Small intestine (tissue), 7 donors: ENCODE measurements at regions not wholly inside any gene's neighbourhood (a gene's known extent, or its start where the extent isn't known, plus 50 kb on each side); places are given as distances from the start of the nearest gene placed in this dataset.

ENCODE experiments used
- DNase-seq, 2 donors: peaks; one replicate each; pipeline versions ENCODE4 v3.0.0 to v3.0.0-alpha.2; 2013
- FAIRE-seq: peaks from 2 replicates; lab custom pipeline; 2012; peaks lifted over from hg19 to GRCh38; lab: Jason Lieb, UNC
- H3K27ac ChIP-seq, 3 donors: one replicate each; pipeline ENCODE4 v1.5.1; 2013; ENCODE audit warnings: low read length in 2 of 3, mild to moderate bottlenecking in 2 of 3, control low read depth in 1 of 3, inconsistent platforms in 1 of 3, low read depth in 1 of 3, moderate library complexity in 1 of 3
- H3K27me3 ChIP-seq, 3 donors: one replicate each; pipeline ENCODE4 v1.6.1; 2013; ENCODE audit warnings: low read length in 3 of 3, inconsistent platforms in 1 of 3; ENCODE audit not compliant: control insufficient read depth in 3 of 3, insufficient read depth in 3 of 3
- H3K36me3 ChIP-seq, 3 donors: one replicate each; pipeline ENCODE4 v1.6.1; 2013; ENCODE audit warnings: low read length in 3 of 3, inconsistent platforms in 1 of 3, low read depth in 1 of 3, mild to moderate bottlenecking in 1 of 3, moderate library complexity in 1 of 3; ENCODE audit not compliant: control insufficient read depth in 3 of 3, insufficient read depth in 2 of 3
- H3K4me1 ChIP-seq, 3 donors: one replicate each; pipeline ENCODE4 v1.6.1; 2013; ENCODE audit warnings: low read length in 2 of 3, inconsistent platforms in 1 of 3, low read depth in 1 of 3, mild to moderate bottlenecking in 1 of 3, moderate library complexity in 1 of 3; ENCODE audit not compliant: control insufficient read depth in 3 of 3, insufficient read depth in 2 of 3
- H3K4me3 ChIP-seq, 3 donors: one replicate each; pipeline ENCODE4 v1.5.1; 2013; ENCODE audit warnings: low read length in 3 of 3, control low read depth in 1 of 3, inconsistent platforms in 1 of 3, low read depth in 1 of 3, mild to moderate bottlenecking in 1 of 3, moderate library complexity in 1 of 3
- H3K9me3 ChIP-seq, 2 donors: one replicate each; pipeline ENCODE4 v1.6.1; 2013; ENCODE audit warnings: low read depth in 1 of 2, low read length in 1 of 2; ENCODE audit not compliant: control insufficient read depth in 2 of 2, insufficient read depth in 1 of 2
- WGBS, 3 donors: extraction: QIAGEN DNeasy Blood & Tissue Kit; methylation state at CpG; one replicate each; pipeline ENCODE4 v1.1.7; 2013; 5-methylcytosine and 5-hydroxymethylcytosine counted together
- donor health status: healthy with polysubstance abuse.
- donor health status: control.
- donor health status: control.
- donor health status: Bipolar disorder and iron deficiency.
- donor health status: healthy.

- H3K27ac ChIP-seq = no peak overlapping the region
- WGBS, 3 donors = 63 to 92% (median 88%) methylated on average over 3 of the region's 3 CpGs
- FAIRE-seq = no peak
- peaks cover 0 to 25% (median 2%) of the 10 kb centered on the region in 3 donors for H3K27me3 ChIP-seq
- peaks cover 0 to 1% of the 10 kb centered on the region in 2 donors for H3K9me3 ChIP-seq
- no peak for DNase-seq
- H3K4me3 ChIP-seq = no peak overlapping the region
- H3K4me1 ChIP-seq = no peaks in the 10 kb centered on the region
- H3K36me3 ChIP-seq = no peaks in the 10 kb centered on the region
Observed at GRCh38 chr1:22216966-22217365, 74.1 kb upstream of the WNT4 start.

GRCh38 chr1:22217811-22218460 lies 75.0 kb upstream of the WNT4 start:
- H3K27ac ChIP-seq = no peak overlapping the region
- H3K4me3 ChIP-seq = no peak overlapping the region
- no peaks in the 10 kb centered on the region for H3K4me1 ChIP-seq
- no peaks in the 10 kb centered on the region for H3K36me3 ChIP-seq
- peaks cover 0 to 1% of the 10 kb centered on the region in 2 donors for H3K9me3 ChIP-seq
- WGBS, 3 donors = 78 to 84% (median 83%) methylated on average over 19 of the region's 19 CpGs
- peaks cover 0 to 16% (median 0%) of the 10 kb centered on the region in 3 donors for H3K27me3 ChIP-seq
- FAIRE-seq (no peak), DNase-seq (no peak)

GRCh38 chr1:22218618-22219250 lies 75.8 kb upstream of the WNT4 start:
- Histone ChIP-seq H3K27me3 (peaks cover 0 to 13% (median 0%) of the 10 kb centered on the region in 3 donors), H3K4me3 (no peak overlapping the region), H3K27ac (no peak overlapping the region), H3K4me1 (no peaks in the 10 kb centered on the region), H3K9me3 (peaks cover 0 to 1% of the 10 kb centered on the region in 2 donors), H3K36me3 (no peaks in the 10 kb centered on the region)
- 79 to 83% (median 79%) methylated on average over 12 of the region's 12 CpGs for WGBS, 3 donors
- DNase-seq = no peak
- no peak for FAIRE-seq

- Histone ChIP-seq H3K4me1 (no peaks in the 10 kb centered on the region), H3K4me3 (no peak overlapping the region), H3K27me3 (peaks cover 0 to 10% (median 0%) of the 10 kb centered on the region in 3 donors), H3K36me3 (no peaks in the 10 kb centered on the region), H3K9me3 (peaks cover 1 to 3% of the 10 kb centered on the region in 2 donors), H3K27ac (no peak overlapping the region)
- no peak for FAIRE-seq
- 83 to 95% (median 94%) methylated on average over 8 of the region's 8 CpGs for WGBS, 3 donors
- no peak for DNase-seq
Observed at GRCh38 chr1:22221233-22221780, 78.4 kb upstream of the WNT4 start.

- WGBS, 3 donors = 77 to 84% (median 78%) methylated on average over 9 of the region's 9 CpGs
Observed at GRCh38 chr1:22222723-22223122, 79.8 kb upstream of the WNT4 start.

GRCh38 chr1:22223176-22223575 lies 80.3 kb upstream of the WNT4 start:
- H3K9me3 ChIP-seq = peaks cover 1 to 3% of the 10 kb centered on the region in 2 donors
- no peak for FAIRE-seq
- WGBS, 3 donors = 82 to 92% (median 88%) methylated on average over 6 of the region's 6 CpGs
- DNase-seq = no peak
- no peak overlapping the region for H3K27ac ChIP-seq
- peaks cover 0 to 3% (median 0%) of the 10 kb centered on the region in 3 donors for H3K27me3 ChIP-seq
- H3K4me3 ChIP-seq = no peak overlapping the region
- no peaks in the 10 kb centered on the region for H3K4me1 ChIP-seq
- no peaks in the 10 kb centered on the region for H3K36me3 ChIP-seq

More at GRCh38 chr1:22222723-22223122, 79.8 kb upstream of the WNT4 start:
- H3K27me3 ChIP-seq = peaks cover 0 to 5% (median 0%) of the 10 kb centered on the region in 3 donors
- peaks cover 1 to 3% of the 10 kb centered on the region in 2 donors for H3K9me3 ChIP-seq
- no peak overlapping the region for H3K27ac ChIP-seq
- DNase-seq (no peak), FAIRE-seq (no peak)
- H3K4me3 ChIP-seq = no peak overlapping the region
- H3K36me3 ChIP-seq = no peaks in the 10 kb centered on the region
- no peaks in the 10 kb centered on the region for H3K4me1 ChIP-seq

- DNase-seq (no peak), FAIRE-seq (no peak)
- Histone ChIP-seq H3K36me3 (no peaks in the 10 kb centered on the region), H3K9me3 (peaks cover 1 to 3% of the 10 kb centered on the region in 2 donors), H3K4me1 (peaks cover 0 to 4% (median 0%) of the 10 kb centered on the region in 3 donors), H3K4me3 (no peak overlapping the region), H3K27me3 (peaks cover 0 to 3% (median 0%) of the 10 kb centered on the region in 3 donors), H3K27ac (no peak overlapping the region)
- 47 to 77% (median 58%) methylated on average over 5 of the region's 5 CpGs for WGBS, 3 donors
Observed at GRCh38 chr1:22224091-22224490, 81.2 kb upstream of the WNT4 start.

- no peak for FAIRE-seq
- WGBS, 3 donors = 82 to 96% (median 95%) methylated on average over 1 of the region's 1 CpG
- no peaks in the 10 kb centered on the region for H3K36me3 ChIP-seq
Observed at GRCh38 chr1:22224631-22225030, 81.7 kb upstream of the WNT4 start.

More at GRCh38 chr1:22224631-22225030, 81.7 kb upstream of the WNT4 start:
- no peak for DNase-seq
- H3K4me1 ChIP-seq = peaks cover 0 to 8% (median 0%) of the 10 kb centered on the region in 3 donors
- H3K27me3 ChIP-seq = peaks cover 0 to 3% (median 0%) of the 10 kb centered on the region in 3 donors
- H3K4me3 ChIP-seq = no peak overlapping the region
- peaks cover 1 to 3% of the 10 kb centered on the region in 2 donors for H3K9me3 ChIP-seq
- no peak overlapping the region for H3K27ac ChIP-seq
